Calu3 (cell line): ENCODE measurements at regions not wholly inside any gene's neighbourhood (a gene's known extent, or its start where the extent isn't known, plus 50 kb on each side); places are given as distances from the start of the nearest gene placed in this dataset.

Source experiments
- BruUV-seq: library from RNA; stranded (reverse); fragments of 400-500 nt; replicated peaks from 2 replicates; lab custom pipeline; 2021; lab: Mats Ljungman, UMichigan
- CTCF ChIA-PET: fragments of 300-600 bp; sonication (Branson Sonifier 250); formaldehyde crosslinking; loops from one replicate; lab custom pipeline; 2022; ENCODE audit warnings: antibody characterized with exemption; lab: Charles Lee
- DNase-seq: peaks from one replicate; pipeline ENCODE4 v3.0.0; 2022
- H3K27ac Mint-ChIP-seq: one replicate; pipeline ENCODE4 v1.8.0; 2022; ENCODE audit warnings: mixed read lengths; ENCODE audit not compliant: unreplicated experiment
- H3K27me3 Mint-ChIP-seq: one replicate; pipeline ENCODE4 v1.8.0; 2022; ENCODE audit warnings: mixed read lengths; ENCODE audit not compliant: unreplicated experiment
- H3K36me3 Mint-ChIP-seq: one replicate; pipeline ENCODE4 v1.8.0; 2022; ENCODE audit warnings: mild to moderate bottlenecking, moderate library complexity, mixed read lengths; ENCODE audit not compliant: insufficient read depth, unreplicated experiment
- H3K4me1 Mint-ChIP-seq: one replicate; pipeline ENCODE4 v1.8.0; 2022; ENCODE audit warnings: mild to moderate bottlenecking, low read depth, mixed read lengths; ENCODE audit not compliant: unreplicated experiment
- H3K4me3 Mint-ChIP-seq: one replicate; pipeline ENCODE4 v1.8.0; 2022; ENCODE audit warnings: mild to moderate bottlenecking, low read depth, moderate library complexity, mixed read lengths; ENCODE audit not compliant: unreplicated experiment
- H3K9me3 Mint-ChIP-seq: one replicate; pipeline ENCODE4 v1.8.0; 2022; ENCODE audit warnings: low read depth, mixed read lengths; ENCODE audit not compliant: unreplicated experiment
- intact Hi-C: fragments of 100-400 bp; cut with micrococcal nuclease; formaldehyde crosslinking; loops from one replicate; pipeline ENCODE4 v1.10.0; 2022; ENCODE audit not compliant: unreplicated experiment
- TF ChIP-seq, protein P1 (sequence below): fragments of 200-600 bp; IDR thresholded peaks from one replicate; pipeline ENCODE4 v1.8.0; 2022; ENCODE audit warnings: antibody characterized with exemption; ENCODE audit not compliant: unreplicated experiment

DNA sequence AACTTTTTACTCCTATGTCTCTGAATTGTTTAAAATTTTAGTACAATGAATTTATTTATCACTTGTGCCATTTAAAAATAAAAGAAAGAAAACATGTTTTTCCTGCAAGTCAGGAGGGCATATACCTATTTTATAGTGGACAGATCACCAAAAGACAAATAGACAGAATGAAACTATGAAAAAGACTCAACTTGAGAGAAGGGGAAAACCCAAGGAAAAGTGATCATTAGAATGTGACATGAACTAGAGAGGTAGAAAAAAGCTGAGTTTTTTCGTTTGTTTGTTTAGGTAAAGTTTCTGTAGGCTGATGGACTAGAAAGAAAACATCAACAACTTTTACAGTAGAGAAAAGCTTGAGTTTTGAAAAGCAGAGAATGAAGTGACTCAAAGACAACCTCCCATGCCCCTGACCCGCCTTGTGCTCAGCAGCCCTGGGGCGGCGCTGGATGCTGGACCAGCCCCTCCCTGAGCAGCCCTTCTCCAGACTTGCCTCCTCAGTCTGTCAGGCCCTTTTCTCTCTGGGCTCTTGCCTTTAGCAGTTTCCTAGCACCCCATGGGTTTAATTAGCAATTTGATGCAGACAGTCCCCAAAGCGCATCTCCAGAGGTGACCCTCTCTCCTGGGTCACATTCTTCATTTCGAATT is 95.1 kb upstream of the ARID2 start:
- intact Hi-C loops = no loop called here
- H3K27me3 Mint-ChIP-seq = no peaks in the 10 kb centered on the region
- H3K27ac Mint-ChIP-seq = no peak overlapping the region
- CTCF ChIA-PET = no interaction called here
- peaks cover 13% of the 10 kb centered on the region for H3K4me1 Mint-ChIP-seq
- BruUV-seq = no TSS peak
- no peak for DNase-seq
- TF ChIP-seq, protein P1, sequence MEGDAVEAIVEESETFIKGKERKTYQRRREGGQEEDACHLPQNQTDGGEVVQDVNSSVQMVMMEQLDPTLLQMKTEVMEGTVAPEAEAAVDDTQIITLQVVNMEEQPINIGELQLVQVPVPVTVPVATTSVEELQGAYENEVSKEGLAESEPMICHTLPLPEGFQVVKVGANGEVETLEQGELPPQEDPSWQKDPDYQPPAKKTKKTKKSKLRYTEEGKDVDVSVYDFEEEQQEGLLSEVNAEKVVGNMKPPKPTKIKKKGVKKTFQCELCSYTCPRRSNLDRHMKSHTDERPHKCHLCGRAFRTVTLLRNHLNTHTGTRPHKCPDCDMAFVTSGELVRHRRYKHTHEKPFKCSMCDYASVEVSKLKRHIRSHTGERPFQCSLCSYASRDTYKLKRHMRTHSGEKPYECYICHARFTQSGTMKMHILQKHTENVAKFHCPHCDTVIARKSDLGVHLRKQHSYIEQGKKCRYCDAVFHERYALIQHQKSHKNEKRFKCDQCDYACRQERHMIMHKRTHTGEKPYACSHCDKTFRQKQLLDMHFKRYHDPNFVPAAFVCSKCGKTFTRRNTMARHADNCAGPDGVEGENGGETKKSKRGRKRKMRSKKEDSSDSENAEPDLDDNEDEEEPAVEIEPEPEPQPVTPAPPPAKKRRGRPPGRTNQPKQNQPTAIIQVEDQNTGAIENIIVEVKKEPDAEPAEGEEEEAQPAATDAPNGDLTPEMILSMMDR = no peak
- H3K36me3 Mint-ChIP-seq = peaks cover 5% of the 10 kb centered on the region
- no peaks in the 10 kb centered on the region for H3K9me3 Mint-ChIP-seq
- no peak overlapping the region for H3K4me3 Mint-ChIP-seq

- TF ChIP-seq, protein P1 = no peak
- no peaks in the 10 kb centered on the region for H3K27me3 Mint-ChIP-seq
- no peak overlapping the region for H3K27ac Mint-ChIP-seq
- H3K4me3 Mint-ChIP-seq = no peak overlapping the region
- H3K9me3 Mint-ChIP-seq = no peaks in the 10 kb centered on the region
- BruUV-seq = no TSS peak
- CTCF ChIA-PET = interaction anchor here (0.7 kb wide), 1 partner anchor 37 kb away, joined by 7 read pairs; no protein-coding TSS in a partner anchor
- intact Hi-C loops = no loop called here
- H3K36me3 Mint-ChIP-seq = peaks cover 5% of the 10 kb centered on the region
- no peak for DNase-seq
- H3K4me1 Mint-ChIP-seq = peaks cover 13% of the 10 kb centered on the region
Observed at GRCh38 chr12:45637242-45637641, 92.3 kb upstream of the ARID2 start.

GRCh38 chr12:45637706-45638105 is 91.8 kb upstream of the ARID2 start:
- BruUV-seq = no TSS peak
- DNase-seq = no peak
- CTCF ChIA-PET = interaction anchor here (0.7 kb wide), 1 partner anchor 36 kb away, joined by 7 read pairs; no protein-coding TSS in a partner anchor
- Mint-ChIP-seq H3K9me3 (no peaks in the 10 kb centered on the region), H3K4me3 (no peak overlapping the region), H3K27me3 (no peaks in the 10 kb centered on the region), H3K36me3 (peaks cover under 1% of the 10 kb centered on the region), H3K27ac (no peak overlapping the region), H3K4me1 (peaks cover 13% of the 10 kb centered on the region)
- TF ChIP-seq, protein P1 = no peak
- intact Hi-C loops = no loop called here

- Mint-ChIP-seq H3K36me3 (no peaks in the 10 kb centered on the region), H3K27me3 (no peaks in the 10 kb centered on the region), H3K9me3 (no peaks in the 10 kb centered on the region), H3K4me1 (peaks cover 13% of the 10 kb centered on the region), H3K4me3 (no peak overlapping the region), H3K27ac (no peak overlapping the region)
- no peak for DNase-seq
- TF ChIP-seq, protein P1 = no peak
- intact Hi-C loops = no loop called here
- CTCF ChIA-PET = no interaction called here
- BruUV-seq = no TSS peak
Observed at GRCh38 chr12:45638386-45638785, 91.1 kb upstream of the ARID2 start.
